ENCODE measurements at regions not wholly inside any gene's neighbourhood (a gene's known extent, or its start where the extent isn't known, plus 50 kb on each side); places are given as distances from the start of the nearest gene placed in this dataset.

DNA sequence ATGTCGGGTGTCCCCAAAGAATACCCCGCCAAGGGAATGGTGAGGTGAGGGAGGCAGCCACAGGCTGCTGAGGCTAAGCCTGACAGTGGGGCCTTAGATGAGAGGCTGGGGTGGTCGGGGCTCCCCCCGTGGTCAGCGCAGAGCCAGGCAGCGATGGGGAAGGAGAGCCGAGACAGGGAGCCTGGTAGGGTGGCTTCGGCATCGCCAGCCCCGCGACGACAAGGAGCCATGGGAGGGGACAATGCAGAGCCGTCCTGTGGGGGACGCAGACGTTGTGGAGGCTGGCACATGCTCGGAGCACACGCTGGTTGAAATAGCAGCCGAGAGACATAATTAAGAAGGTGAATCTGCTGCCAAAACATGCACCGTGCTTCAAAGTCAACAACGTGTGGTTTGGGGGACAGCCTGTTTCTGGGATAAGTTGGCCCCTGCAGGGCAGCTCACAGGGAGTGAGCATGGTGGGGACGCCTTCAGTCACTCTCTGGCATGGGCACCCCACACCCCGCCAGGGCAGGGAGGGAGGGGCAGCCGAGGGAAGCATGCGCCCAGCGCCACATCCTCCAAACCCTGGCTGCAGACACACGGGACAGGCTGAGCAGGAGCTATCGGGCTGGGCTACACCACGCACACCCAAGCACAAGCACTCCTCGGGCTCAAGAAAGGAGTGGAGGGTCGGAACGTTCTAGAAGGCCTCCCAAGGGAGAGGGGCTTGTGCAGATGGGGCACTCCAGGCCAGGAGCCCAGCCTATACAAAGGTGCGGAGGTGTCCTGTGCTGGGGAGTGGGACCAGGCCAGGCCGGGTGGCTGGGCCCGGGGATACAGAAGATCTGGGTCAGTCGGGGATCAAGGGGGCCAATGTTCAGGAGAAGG is 66.6 kb upstream of the C14orf180 start (continued):
- TF ChIP-seq ZFP37 (tag by site-specific recombination; IDR thresholded peaks at IDR 0.05) (no peak), ZNF175 (tag by site-specific recombination; IDR thresholded peaks at IDR 0.05) (no peak)

DNA sequence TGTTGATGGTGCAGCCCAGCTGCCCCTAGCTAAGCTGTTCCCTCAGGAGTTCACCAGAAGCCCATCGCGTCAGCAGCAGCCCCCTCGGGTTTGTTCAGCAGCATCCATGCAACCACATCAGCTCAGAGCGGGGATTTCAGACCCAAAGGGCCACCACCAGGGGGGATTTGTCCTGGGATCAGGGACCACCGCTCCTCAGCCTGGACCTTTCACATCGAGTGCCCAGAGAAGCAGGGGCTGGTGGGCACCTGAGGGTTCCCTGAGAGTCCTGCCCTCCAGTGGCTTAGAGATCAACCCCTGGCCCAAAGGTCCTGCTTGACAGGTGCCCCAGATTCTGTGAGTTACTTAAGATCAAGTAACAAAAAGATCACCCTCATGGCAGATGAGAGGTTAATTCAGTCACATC is 65.9 kb upstream of the C14orf180 start:
- Histone ChIP-seq H3K4me3 (ENCODE audit: low read depth, low read length) (no peak overlapping the region), H3K4me1 (ENCODE audit: control insufficient read depth, insufficient read depth, low read length) (no peaks in the 10 kb centered on the region), H3K36me3 (ENCODE audit: control insufficient read depth in 2 of 2, insufficient read depth in 1 of 2, low read length in 2 of 2) (no peaks in the 10 kb centered on the region), H3K27ac (ENCODE audit: extremely low read depth, low read depth, low read length) (no peak overlapping the region), H3K9me3 (ENCODE audit: control insufficient read depth, insufficient read depth, low read depth, low read length) (no peaks in the 10 kb centered on the region)
- TF ChIP-seq ZNF426 (tag by site-specific recombination; IDR thresholded peaks at IDR 0.05) (no peak), SALL2 (tag by site-specific recombination; IDR thresholded peaks at IDR 0.05; ENCODE audit: borderline replicate concordance) (no peak), ZNF585B (tag by site-specific recombination; IDR thresholded peaks at IDR 0.05) (no peak), ZNF830 (tag by site-specific recombination; IDR thresholded peaks at IDR 0.05; ENCODE audit: low read depth) (no peak), EGR2 (tag by site-specific recombination; IDR thresholded peaks at IDR 0.05; ENCODE audit: low read depth) (no peak), SP7 (tag by site-specific recombination; IDR thresholded peaks at IDR 0.05) (no peak), ZNF654 (tag by site-specific recombination; IDR thresholded peaks at IDR 0.05; ENCODE audit: low read depth) (no peak), ZNF558 (tag by site-specific recombination; IDR thresholded peaks at IDR 0.05) (no peak), ZNF473 (tag by site-specific recombination; IDR thresholded peaks at IDR 0.05) (no peak), ZNF335 (tag by site-specific recombination; conservative IDR thresholded peaks at IDR 0.05) (no peak), ZNF202 (tag by site-specific recombination; IDR thresholded peaks at IDR 0.05; ENCODE audit: borderline replicate concordance) (no peak), GLI2 (tag by site-specific recombination; IDR thresholded peaks at IDR 0.05; ENCODE audit: borderline replicate concordance, low read depth) (no peak), KLF10 (tag by site-specific recombination; IDR thresholded peaks at IDR 0.05) (no peak), ZNF155 (tag by site-specific recombination; IDR thresholded peaks at IDR 0.05) (no peak), PRDM1 (tag by site-specific recombination; IDR thresholded peaks at IDR 0.05) (no peak), HOXD13 (CRISPR knock-in tag; IDR thresholded peaks at IDR 0.05; ENCODE audit: borderline replicate concordance) (no peak), ZBTB7A (tag by site-specific recombination; IDR thresholded peaks at IDR 0.05; ENCODE audit: low read depth) (no peak)
- TF ChIP-seq, protein P1, sequence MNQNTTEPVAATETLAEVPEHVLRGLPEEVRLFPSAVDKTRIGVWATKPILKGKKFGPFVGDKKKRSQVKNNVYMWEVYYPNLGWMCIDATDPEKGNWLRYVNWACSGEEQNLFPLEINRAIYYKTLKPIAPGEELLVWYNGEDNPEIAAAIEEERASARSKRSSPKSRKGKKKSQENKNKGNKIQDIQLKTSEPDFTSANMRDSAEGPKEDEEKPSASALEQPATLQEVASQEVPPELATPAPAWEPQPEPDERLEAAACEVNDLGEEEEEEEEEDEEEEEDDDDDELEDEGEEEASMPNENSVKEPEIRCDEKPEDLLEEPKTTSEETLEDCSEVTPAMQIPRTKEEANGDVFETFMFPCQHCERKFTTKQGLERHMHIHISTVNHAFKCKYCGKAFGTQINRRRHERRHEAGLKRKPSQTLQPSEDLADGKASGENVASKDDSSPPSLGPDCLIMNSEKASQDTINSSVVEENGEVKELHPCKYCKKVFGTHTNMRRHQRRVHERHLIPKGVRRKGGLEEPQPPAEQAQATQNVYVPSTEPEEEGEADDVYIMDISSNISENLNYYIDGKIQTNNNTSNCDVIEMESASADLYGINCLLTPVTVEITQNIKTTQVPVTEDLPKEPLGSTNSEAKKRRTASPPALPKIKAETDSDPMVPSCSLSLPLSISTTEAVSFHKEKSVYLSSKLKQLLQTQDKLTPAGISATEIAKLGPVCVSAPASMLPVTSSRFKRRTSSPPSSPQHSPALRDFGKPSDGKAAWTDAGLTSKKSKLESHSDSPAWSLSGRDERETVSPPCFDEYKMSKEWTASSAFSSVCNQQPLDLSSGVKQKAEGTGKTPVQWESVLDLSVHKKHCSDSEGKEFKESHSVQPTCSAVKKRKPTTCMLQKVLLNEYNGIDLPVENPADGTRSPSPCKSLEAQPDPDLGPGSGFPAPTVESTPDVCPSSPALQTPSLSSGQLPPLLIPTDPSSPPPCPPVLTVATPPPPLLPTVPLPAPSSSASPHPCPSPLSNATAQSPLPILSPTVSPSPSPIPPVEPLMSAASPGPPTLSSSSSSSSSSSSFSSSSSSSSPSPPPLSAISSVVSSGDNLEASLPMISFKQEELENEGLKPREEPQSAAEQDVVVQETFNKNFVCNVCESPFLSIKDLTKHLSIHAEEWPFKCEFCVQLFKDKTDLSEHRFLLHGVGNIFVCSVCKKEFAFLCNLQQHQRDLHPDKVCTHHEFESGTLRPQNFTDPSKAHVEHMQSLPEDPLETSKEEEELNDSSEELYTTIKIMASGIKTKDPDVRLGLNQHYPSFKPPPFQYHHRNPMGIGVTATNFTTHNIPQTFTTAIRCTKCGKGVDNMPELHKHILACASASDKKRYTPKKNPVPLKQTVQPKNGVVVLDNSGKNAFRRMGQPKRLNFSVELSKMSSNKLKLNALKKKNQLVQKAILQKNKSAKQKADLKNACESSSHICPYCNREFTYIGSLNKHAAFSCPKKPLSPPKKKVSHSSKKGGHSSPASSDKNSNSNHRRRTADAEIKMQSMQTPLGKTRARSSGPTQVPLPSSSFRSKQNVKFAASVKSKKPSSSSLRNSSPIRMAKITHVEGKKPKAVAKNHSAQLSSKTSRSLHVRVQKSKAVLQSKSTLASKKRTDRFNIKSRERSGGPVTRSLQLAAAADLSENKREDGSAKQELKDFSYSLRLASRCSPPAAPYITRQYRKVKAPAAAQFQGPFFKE (tag by site-specific recombination; IDR thresholded peaks at IDR 0.05; ENCODE audit: borderline replicate concordance) = no peak
- TF ChIP-seq, protein P2, sequence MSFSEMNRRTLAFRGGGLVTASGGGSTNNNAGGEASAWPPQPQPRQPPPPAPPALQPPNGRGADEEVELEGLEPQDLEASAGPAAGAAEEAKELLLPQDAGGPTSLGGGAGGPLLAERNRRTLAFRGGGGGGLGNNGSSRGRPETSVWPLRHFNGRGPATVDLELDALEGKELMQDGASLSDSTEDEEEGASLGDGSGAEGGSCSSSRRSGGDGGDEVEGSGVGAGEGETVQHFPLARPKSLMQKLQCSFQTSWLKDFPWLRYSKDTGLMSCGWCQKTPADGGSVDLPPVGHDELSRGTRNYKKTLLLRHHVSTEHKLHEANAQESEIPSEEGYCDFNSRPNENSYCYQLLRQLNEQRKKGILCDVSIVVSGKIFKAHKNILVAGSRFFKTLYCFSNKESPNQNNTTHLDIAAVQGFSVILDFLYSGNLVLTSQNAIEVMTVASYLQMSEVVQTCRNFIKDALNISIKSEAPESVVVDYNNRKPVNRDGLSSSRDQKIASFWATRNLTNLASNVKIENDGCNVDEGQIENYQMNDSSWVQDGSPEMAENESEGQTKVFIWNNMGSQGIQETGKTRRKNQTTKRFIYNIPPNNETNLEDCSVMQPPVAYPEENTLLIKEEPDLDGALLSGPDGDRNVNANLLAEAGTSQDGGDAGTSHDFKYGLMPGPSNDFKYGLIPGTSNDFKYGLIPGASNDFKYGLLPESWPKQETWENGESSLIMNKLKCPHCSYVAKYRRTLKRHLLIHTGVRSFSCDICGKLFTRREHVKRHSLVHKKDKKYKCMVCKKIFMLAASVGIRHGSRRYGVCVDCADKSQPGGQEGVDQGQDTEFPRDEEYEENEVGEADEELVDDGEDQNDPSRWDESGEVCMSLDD (tag by site-specific recombination; IDR thresholded peaks at IDR 0.05) = no peak
- POLR2A ChIA-PET = no interaction called here
- CTCF ChIA-PET = no interaction called here

All from HEK293 (cell line).